GM10248 (cell line): ENCODE measurements at regions not wholly inside any gene's neighbourhood (a gene's known extent, or its start where the extent isn't known, plus 50 kb on each side); places are given as distances from the start of the nearest gene placed in this dataset.
"Not testable (repeated sequence)": the region's sequence is repeated elsewhere in the genome, so short reads cannot be mapped to it uniquely, and the experiment has no call there.

Experiments
- CTCF ChIA-PET: fragments of 300-600 bp; sonication (Branson Sonifier 250); formaldehyde crosslinking; extraction: SDS; loops from one replicate; lab custom pipeline; 2021; ENCODE audit warnings: antibody characterized with exemption; lab: Yijun Ruan, JAX
- POLR2A ChIA-PET: fragments of 350-650 bp; sonication (Branson Sonifier 250); formaldehyde crosslinking; extraction: SDS; loops from one replicate; lab custom pipeline; 2020; ENCODE audit warnings: antibody characterized with exemption; lab: Yijun Ruan, JAX
- DNase-seq: peaks from one replicate; pipeline ENCODE4 v3.0.0; 2012; ENCODE audit errors: extremely low spot score
- TF ChIP-seq, protein P1 (sequence below): IDR thresholded peaks from 2 replicates; pipeline ENCODE4 v1.5.1; 2012; ENCODE audit warnings: mild to moderate bottlenecking, low read depth; ENCODE audit errors: extremely low read depth, missing control alignments, control extremely low read depth

DNA sequence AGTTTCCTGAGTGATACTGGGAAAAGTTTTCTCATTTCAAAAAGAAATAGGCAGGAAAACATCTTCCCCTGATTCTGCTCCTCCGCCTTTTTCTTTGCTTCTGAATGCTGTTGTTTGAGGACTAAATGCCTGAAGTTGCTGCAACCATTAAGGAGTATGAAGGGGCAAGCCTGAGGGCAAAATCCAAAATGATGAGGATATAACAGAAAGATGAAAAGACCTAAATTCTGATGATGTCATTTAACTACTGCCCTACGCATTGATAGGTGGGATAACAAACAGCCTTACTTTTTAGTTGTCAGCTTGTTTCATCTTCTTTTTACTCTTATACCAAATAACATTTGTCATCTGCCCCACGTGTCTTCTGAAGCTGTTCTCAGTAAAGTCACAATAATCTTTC is 474.6 kb upstream of the MMS22L start:
- POLR2A ChIA-PET, result no interaction called here
- TF ChIP-seq, protein P1, sequence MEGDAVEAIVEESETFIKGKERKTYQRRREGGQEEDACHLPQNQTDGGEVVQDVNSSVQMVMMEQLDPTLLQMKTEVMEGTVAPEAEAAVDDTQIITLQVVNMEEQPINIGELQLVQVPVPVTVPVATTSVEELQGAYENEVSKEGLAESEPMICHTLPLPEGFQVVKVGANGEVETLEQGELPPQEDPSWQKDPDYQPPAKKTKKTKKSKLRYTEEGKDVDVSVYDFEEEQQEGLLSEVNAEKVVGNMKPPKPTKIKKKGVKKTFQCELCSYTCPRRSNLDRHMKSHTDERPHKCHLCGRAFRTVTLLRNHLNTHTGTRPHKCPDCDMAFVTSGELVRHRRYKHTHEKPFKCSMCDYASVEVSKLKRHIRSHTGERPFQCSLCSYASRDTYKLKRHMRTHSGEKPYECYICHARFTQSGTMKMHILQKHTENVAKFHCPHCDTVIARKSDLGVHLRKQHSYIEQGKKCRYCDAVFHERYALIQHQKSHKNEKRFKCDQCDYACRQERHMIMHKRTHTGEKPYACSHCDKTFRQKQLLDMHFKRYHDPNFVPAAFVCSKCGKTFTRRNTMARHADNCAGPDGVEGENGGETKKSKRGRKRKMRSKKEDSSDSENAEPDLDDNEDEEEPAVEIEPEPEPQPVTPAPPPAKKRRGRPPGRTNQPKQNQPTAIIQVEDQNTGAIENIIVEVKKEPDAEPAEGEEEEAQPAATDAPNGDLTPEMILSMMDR, result no peak
- CTCF ChIA-PET, result no interaction called here
- DNase-seq, result no peak

DNA sequence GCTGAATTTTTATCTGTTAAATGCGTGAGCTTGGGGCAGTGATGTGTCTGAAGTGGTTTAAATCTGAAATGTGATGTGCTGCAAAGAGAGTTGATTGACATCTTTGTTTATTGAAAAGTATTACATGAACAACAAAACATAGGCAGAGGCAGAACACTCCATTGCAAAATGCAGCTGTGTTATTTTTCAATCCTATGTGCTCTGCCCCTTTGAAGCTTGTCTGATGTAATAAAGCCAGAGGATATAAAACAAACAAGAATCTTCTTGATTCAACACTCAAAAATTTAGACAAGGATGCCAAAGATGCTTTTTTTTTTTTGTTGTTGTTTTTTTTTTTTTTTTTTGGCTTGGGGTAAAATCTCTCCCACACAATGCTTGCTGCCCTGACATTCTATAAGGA is 482.4 kb upstream of the MMS22L start:
- DNase-seq, result no peak
- TF ChIP-seq, protein P1, result no peak
- ChIA-PET POLR2A (no interaction called here), CTCF (interaction anchor here (0.9 to 1.4 kb wide), 2 partner anchors 9 to 13 kb away, joined by 3 read pairs; no protein-coding TSS in a partner anchor)

DNA sequence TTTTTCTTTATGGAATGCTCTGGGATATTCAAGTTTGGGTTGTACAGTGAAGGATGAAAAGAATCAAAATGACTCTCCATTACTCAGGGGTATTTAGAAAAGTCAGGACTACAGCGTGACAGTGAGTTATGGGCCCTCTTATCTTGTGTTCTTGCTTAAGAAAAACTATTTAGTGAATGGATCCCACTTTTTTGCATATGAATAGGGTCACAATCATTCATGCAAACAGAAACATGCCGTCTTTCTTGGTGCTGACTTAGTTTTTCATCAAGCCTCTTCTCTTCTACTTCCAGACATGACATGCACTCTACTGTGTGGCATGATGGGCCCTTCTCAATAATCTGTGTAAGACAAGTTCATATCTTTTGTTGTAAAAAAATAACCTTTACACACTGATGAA is 488.4 kb upstream of the MMS22L start:
- no peak for DNase-seq
- POLR2A ChIA-PET, result no interaction called here
- TF ChIP-seq, protein P1, result no peak
- CTCF ChIA-PET, result no interaction called here

DNA sequence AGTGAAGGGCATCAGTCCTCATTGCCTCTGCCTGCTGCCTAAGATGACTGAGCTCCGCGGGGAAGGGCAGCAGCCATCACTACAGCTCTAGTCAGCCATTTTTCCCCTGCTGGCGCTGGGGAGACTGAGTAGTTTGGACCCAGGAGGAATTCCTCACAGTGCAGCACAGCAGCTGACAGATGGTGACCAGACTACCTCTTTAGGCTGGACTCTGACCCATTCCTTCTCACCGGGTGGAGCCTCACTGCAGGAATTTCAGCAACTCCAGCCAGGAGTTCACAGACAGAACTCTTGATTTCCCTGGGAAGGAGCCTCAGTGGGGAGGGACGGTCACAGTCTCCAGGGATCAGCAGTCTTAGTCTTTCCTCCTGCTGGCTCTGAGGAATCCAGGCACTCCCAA is 492.0 kb upstream of the MMS22L start:
- DNase-seq, result no peak
- TF ChIP-seq, protein P1, result no peak
- CTCF ChIA-PET, result no interaction called here
- POLR2A ChIA-PET, result no interaction called here

DNA sequence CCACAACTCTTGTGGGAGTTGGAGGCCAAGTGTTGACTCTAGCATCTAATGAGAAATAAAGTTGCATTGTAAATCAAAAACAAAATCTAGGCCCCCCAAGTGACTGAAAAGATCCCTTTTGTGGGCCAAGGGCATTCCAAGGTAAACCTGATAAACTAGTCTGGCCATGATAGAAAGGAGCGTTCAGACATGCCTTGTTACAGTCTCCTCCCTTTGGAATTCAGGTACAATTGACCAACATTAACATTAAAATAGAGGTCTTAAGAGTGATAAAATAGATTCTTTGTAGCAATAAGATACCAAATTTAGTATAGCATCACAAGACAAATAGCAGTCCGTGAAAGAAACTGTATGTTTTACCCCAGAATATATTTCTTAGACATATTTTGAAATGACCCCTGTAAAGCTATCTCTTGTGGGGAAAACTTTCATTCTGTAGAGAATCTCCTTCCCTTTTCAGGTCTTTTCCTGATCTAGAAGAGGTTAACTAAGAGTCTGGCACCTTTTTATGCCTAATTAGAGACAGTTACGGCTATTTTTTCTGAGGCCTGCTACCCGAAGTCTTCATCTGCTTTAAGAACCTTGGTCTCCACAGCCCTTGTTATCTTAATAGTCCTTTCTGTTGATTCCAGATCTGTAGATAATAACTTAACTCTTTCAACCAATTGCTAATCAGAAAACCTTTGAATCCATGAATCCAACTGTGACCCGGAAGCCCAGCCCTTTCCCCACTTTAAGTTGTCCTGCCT is 495.4 kb upstream of the MMS22L start:
- DNase-seq, result no peak
- CTCF ChIA-PET, result no interaction called here

DNA sequence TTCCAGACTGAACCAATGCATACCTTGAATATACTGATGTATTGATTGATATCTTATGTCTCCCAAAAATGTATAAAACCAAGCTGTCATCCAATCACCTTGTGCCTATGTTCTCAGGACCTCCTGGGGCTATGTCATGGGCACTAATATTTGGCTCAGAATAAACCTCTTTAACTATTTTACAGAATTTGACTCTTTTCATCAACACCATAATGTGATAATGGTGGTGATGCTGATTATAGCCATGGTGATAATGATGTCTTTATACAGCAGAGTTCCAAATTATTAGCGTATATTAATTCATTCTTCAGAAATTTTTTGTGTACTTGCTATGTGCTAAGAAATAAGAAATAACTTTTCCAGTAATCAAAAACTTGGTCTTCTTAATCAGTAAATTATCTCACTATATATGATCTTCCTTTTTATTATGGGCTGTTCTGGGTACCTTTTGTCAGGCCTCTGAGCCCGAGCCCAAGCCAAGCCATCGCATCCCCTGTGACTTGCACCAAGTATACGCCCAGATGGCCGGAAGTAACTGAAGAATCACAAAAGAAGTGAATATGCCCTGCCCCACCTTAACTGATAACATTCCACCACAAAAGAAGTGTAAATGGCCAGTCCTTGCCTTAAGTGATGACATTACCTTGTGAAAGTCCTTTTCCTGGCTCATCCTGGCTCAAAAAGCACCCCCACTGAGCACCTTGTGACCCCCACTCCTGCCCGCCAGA is 496.2 kb upstream of the MMS22L start:
- DNase-seq, POLR2A ChIA-PET, CTCF ChIA-PET: not testable (repeated sequence)

More for the DNA sequence above, 495.4 kb upstream of the MMS22L start:
- POLR2A ChIA-PET, result no interaction called here
- TF ChIP-seq, protein P1, result no peak
